OCI-LY3 (cell line): ENCODE measurements at regions not wholly inside any gene's neighbourhood (a gene's known extent, or its start where the extent isn't known, plus 50 kb on each side); places are given as distances from the start of the nearest gene placed in this dataset.

Source experiments
- CTCF ChIP-seq: fragments of 200-600, 300-600 bp; sonication (generic); IDR thresholded peaks from 2 replicates; pipeline ENCODE4 v1.5.1; 2014; ENCODE audit warnings: antibody characterized with exemption, low read length, low read depth
- EZH2phosphoT487 ChIP-seq: fragments of 200-600 bp; shearing (Covaris generic); IDR thresholded peaks from 2 replicates; pipeline ENCODE4 v1.6.1; 2018; ENCODE audit warnings: antibody characterized with exemption, mixed run types, low read depth

GRCh38 chr5:90153031-90153430 is 256.5 kb downstream of the CETN3 start:
- TF ChIP-seq CTCF: no peak
- TF ChIP-seq EZH2phosphoT487: no peak
